GM20431 (cell line): ENCODE measurements at regions not wholly inside any gene's neighbourhood (a gene's known extent, or its start where the extent isn't known, plus 50 kb on each side); places are given as distances from the start of the nearest gene placed in this dataset.

Experiments used
- in situ Hi-C: fragments of 300-500 bp; cut with MseI, MboI; formaldehyde crosslinking; loops from one replicate; pipeline ENCODE4 v1.15.0; 2020; ENCODE audit warnings: low sequenced_read_pairs; ENCODE audit not compliant: unreplicated experiment

DNA sequence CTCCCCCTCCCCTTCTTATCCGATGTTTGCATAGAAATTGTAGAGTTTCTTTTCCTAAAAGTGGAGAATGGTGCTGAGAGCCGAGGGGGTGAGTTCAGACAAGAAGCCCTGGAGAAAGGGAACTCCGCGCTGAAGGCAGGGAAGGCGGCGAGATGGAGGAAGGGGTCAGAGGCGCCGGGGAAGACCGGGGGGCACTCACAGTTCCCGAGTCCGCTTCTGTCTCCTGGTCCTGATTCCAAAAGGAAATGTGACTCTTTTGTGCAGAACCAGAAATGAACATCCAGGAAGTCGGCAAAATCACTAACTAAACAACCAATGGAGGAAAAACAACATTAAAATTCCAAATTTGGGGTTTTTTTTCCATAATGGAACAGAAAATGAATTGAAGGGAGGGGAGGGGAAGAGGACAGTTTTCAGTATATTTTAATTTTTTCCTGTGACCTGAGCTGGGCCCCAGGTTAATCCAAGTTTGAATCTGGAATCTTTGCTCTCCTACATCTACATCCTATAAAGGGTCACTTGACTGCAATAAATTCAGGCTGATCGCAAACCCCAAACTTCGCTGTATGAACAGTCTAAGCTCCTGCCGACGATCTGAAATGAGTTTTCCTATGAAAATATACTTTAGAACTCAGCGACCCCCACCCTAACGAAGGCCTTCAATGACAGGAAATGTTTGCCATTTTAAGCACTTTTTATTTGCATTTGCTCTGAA lies 252.3 kb downstream of the C16orf95 start:
- in situ Hi-C loops, result no loop called here

DNA sequence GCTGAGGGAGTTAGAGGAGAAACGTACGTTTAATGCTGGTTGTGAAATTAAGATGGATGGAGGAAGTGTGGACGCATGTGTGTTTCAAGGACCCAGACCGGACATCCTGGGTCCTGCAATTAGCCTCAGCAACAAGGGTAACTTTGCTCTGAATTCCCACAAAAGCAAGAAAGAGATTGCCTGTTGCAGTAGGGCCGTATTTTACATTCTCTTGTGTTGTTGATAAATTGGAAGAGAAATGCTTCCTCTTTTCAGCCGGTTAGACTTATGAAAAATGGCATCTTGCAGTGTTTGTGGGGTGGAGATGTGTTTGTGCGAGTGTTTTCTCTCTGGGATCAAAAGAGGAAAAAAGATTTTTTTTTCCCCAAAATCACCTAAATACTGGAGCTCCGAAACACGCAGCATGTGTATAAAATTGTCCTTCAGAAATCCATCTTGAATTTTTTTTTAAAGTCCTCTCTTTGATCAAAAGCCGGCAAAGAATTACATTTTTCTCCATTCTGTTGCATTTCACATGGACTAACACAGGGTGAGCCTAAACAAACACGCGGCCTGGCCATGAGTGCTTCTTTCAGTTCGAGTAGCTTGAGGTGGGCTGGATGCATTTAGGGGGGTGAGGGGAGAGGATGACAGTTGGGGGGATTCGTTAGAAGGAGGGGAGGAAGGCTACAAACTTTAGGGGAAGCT lies 251.6 kb downstream of the C16orf95 start:
- in situ Hi-C loops, result no loop called here

DNA sequence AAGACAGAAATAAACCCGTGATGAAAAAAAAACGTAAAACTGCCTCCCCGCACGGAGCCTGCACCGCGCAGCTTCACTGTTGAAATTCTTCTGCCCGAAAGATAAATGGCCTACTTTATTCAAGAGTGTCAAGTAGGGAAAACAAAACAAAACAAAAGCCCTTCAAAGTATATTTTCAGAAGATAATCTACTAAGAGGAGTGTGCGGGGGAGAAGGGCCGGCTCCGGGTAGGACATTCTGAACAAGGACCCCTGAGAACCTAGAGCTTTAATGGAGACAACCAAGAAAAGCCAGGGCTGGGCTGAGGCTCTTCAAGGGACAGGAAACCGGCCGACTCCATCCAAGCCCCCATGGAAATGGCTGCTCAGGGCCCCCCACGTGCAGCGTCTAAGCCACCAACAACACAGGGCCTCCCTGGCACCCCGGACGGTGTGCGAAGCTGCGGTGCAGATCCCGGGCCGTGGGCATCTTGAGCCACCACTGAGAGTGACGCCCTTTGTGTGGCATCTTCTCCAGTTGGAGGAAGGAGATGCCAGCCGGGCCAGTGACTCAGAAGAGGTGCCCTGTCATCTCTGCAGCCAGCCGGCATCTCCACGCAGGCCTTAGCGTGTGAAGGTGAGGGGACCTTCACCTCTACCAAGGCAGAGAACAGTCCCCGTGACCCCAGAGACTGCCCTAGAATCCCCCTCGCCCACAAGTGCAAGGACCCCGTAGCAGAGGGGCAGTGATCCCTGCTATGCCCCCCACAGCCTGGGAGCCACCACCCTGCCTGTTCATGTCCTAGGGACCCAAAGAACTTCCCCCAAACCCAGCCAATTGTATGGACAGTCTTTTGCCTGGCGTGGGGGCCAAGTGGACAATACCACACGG lies 250.8 kb downstream of the C16orf95 start:
- in situ Hi-C loops, result no loop called here

DNA sequence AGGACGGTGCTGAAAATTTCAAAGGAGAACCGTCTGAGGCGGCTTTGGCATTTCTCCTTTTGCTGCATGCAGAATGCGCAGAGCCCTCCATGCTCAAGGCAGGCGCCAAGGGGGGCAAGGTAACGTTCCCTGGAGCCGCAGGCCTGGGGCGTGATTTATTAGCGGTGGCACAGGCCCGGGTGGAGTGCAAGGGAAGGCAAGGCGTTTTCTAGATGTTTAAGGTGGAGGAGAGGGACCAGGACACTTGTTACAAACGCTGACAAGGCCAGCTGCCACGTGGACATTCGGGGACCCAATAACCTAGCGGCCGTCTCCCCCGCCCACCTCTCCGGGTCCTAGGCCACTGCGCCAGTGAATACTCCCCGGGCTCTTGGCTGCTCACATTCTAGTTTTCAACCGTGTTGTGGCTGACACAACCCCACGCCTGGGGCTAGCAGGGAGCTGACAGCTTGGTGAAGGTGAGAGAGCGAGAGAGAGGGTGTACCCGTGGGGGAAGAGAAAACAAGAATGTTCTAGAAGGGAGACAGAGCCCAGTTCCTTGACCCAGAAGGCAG lies 250.1 kb downstream of the C16orf95 start:
- in situ Hi-C loops, result no loop called here

GRCh38 chr16:87067836-87068761 lies 249.1 kb downstream of the C16orf95 start:
- in situ Hi-C loops, result no loop called here

DNA sequence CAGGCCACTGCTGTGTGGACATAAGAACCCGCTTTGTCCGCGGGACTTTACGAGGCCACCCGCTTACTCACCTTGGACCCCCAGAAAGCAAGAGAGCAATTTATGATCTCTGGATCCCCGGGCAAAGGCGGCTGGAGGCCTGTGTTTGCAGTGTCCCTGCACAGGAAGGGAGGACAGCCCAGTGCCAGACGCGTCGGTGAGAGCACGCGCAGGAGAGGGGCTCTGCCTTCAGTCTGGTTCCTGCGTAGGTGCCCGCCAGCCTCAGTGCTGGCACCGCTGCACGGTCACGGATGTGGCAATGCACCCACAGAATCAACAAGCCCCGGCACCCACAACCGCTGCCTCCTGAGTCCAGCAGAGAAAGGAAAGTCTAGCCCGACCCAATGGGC lies 248.4 kb downstream of the C16orf95 start:
- in situ Hi-C loops, result no loop called here

- in situ Hi-C loops, result no loop called here
Measured at GRCh38 chr16:87070657-87071056, 246.5 kb downstream of the C16orf95 start.

GRCh38 chr16:87072101-87072500 lies 245.1 kb downstream of the C16orf95 start:
- in situ Hi-C loops, result no loop called here

DNA sequence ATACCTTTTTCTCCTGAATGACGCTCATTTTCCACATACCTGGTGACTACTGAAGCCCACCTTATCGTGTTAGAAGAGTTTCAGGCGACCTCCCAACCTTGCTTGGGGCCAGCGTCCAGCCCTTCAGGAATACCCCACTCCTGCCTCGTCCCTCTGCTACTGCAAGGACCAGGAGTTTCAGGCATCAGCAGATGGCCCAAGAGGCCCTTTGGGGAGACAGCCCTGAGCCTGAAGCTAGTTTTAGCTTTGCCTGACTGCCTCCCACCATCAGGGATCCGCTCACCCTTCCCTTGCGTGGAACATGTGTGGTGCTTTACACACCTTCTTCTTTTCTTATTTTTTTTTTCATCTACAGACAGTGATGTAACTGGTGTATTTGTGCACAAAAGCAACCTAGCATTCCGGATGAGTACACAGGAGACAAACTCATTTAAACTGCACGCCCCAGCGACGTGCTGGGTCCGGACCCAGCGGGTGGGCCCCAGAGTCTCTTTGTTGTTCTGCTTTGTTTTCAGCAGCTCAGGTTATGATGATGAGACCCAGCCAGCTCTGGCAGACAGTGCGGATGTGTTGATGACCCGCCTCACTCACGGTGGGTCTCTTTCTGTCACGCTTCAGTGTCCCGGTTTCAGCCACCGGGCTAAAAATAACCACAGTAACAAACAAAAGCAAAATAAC lies 242.4 kb downstream of the C16orf95 start:
- in situ Hi-C loops, result no loop called here

- in situ Hi-C loops, result no loop called here
Measured at GRCh38 chr16:87075319-87075860, 241.8 kb downstream of the C16orf95 start.

DNA sequence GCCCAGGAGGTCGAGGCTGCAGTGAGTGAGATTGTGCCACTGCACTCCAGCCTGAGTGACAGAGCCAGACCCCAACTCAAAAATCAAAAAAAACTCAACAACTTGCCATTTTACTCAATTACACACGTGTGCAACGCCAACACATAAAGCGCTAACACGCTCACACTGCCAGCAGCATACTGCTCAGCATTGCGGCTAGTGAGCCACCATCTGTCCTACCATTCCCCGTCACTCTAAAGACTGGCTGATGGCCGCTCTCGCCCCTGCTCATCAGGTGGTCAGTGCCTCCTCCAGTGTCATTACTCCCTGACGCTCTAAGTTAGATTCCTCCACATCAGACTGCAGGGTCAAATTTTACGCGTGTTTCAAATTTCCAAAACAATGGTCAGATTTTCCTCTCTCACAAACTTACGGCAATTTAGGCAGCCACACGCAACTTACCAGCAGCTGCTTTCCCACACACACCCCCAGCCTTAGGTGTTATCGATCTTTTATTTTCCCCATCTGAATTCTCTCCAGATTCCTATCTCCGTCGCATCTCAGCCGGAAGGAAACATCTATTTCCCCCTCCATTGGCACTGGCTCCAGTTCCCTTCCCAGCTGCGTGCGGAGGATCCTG lies 240.8 kb downstream of the C16orf95 start:
- in situ Hi-C loops, result no loop called here

GRCh38 chr16:87076950-87077749 lies 240.0 kb downstream of the C16orf95 start:
- in situ Hi-C loops, result no loop called here

DNA sequence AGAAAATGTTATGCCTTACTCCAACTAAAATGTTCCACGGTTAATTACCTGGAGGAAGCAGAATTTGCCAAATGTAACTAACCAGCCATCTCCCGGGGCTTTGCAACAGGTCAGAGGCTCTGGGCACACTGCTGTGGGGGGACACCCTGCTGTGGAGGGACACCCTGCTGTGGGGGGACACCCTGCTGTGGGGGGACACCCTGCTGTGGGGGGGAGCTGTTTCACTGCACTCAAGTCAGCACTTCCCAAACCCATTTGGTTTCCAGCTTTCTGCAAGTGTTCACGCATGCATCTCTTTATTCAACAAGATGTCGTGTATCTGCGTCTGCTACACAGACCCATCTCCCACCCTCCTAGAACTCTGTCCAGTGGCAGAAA lies 239.5 kb downstream of the C16orf95 start:
- in situ Hi-C loops, result no loop called here

DNA sequence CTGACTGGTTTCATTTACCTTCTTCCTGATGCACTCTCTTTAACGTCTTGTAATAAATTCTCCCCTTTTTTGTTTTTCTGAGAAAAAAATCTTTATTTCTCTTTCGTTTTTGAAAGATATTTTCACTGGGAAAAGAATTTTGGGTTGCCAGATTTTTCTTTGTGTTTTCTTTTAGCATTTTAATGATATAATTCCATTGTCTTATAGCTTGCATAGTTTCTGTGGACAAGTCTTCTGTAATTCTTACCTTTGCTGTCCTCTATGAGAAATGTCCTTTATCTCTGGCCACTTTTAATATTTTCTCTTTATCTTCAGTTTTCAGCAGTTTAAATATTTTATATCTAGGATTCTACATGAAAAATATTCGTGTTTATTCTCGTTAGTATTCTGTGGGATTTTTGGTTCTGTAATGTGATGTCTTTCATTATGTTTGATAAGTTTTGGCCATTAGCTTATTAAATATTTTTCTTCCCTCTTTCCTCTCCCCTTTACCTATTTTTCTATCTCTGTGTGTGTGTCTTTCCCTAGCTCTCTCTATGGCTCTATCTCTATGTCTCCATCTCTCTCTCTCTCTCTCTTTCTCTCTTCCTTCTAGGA lies 236.5 kb downstream of the C16orf95 start:
- in situ Hi-C loops, result no loop called here

- in situ Hi-C loops, result no loop called here
Measured at GRCh38 chr16:87085441-87085840, 231.8 kb downstream of the C16orf95 start.

- in situ Hi-C loops, result no loop called here
Measured at GRCh38 chr16:87086156-87086555, 231.0 kb downstream of the C16orf95 start.

DNA sequence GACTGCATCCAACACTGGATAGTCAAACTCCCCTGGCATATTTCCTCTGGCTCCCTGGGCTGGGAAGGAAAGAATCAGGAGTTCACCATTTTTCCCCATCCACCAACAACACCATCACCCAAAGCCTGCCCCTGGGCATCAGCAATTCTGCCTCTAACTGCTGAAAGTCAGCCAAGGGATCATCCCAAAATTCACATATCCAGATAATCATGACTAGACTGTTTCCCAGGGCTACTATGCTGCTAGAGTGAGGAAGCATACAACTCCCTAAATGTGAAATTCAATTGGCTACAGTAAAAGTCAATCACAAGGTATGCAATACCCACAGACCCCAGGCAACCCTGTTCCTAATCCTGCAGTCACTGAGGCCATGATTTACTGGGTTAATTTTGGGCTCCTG lies 230.6 kb downstream of the C16orf95 start:
- in situ Hi-C loops, result no loop called here
